ENCODE measurements at regions not wholly inside any gene's neighbourhood (a gene's known extent, or its start where the extent isn't known, plus 50 kb on each side); places are given as distances from the start of the nearest gene placed in this dataset.
A peak's percentile ranks its signal among the peaks of the same experiment; 100 is the strongest.

DNA sequence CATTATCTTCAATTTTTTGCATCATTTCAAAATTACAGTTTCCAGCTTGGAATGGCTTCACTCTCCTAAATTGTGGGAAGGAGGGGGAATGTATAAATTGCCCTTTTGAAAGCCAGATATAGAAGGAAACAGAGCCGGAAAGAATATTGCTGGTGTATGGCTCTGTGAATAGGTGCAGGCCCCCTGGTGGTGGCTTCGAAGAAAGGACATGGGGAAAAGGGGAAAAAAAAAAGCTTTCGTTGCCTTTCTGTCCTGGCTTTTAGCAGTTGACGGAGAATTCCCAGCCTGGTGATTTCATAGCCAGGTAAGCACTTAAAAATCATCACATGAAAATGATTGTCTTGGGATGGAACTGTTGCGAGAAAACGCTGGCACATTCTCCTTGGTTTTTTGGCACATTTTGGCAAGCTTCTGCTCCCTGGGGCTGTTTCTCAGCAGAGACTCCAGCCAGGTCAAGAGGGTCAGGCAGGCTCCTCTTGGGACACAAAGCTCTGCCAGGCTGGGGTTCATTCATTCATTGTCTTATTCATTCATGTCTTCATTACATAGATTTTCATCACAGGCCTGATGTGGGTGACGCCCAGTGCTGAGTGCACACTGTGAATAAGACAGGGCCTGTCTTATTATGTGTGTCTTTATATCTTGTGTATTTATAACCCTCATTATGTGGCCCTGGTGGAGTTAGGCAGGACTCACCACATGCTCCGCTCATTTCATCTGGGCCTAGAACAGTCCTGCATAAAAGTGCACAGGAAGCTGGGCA lies 300.0 kb upstream of the TPM1 start:
- peak; percentile 90 for DNase-seq (ENCODE audit: low read depth)

- DNase-seq (ENCODE audit: low read depth), result no peak
Measured at GRCh38 chr15:62745621-62746225, 296.8 kb upstream of the TPM1 start.

DNA sequence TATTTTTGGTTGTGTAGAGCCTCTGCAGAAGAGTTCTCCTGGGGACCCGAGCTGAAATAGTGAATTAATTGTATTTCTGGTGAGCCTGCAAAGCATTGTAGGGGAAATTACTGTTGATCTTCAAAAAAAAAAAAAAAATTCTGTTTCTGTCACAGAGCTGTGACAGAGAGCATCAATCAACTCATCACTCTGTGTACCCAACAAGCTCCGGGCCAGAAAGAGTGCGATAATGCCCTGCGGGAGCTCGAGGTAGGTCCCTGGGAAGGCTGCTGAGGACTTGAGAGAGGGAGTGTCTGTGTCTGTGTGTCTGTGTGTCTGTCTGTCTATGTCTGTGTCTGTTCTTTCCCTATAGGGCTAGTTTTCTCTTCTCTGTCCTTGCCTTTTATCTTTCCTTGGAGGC lies 294.4 kb upstream of the TPM1 start:
- no peak for DNase-seq (ENCODE audit: low read depth)

DNA sequence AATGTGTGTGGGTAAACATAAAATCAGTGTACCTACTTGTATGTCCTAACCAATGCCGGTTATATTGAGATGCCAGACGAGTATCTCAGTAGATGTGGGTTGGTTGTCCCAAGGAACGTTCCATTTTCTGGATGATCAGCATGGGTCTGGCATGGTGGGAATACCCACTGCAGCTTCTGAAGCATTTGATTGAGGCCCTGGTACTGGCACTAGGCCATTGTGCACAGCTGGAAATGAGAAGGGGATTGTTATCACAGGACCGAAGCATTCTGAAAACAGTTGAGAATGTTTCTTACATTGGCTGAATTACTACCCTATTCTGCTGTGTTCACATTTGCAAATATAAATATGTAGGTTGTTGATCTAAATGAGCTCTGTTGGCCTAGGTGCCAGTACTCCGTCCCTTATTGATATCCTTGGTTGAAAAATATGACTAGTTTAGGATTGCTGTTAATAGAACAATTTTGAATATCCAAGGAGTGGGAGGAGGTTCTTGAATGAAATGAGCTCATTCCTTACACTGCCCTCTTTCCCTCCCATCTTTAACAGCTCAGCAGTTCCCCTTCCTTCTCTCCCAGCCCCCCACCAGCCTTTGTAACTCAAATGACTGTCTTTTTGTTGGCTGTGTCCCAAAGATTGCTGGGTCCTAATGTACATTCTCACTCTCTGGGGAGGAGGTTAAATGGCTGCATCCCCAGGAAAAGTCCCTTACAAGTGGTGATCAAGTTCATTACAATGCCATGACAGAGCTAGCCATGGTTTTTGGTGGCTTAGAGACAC lies 293.3 kb upstream of the TPM1 start:
- no peak for DNase-seq (ENCODE audit: low read depth)

GRCh38 chr15:62750471-62750870 lies 292.1 kb upstream of the TPM1 start:
- DNase-seq (ENCODE audit: low read depth), result no peak

DNA sequence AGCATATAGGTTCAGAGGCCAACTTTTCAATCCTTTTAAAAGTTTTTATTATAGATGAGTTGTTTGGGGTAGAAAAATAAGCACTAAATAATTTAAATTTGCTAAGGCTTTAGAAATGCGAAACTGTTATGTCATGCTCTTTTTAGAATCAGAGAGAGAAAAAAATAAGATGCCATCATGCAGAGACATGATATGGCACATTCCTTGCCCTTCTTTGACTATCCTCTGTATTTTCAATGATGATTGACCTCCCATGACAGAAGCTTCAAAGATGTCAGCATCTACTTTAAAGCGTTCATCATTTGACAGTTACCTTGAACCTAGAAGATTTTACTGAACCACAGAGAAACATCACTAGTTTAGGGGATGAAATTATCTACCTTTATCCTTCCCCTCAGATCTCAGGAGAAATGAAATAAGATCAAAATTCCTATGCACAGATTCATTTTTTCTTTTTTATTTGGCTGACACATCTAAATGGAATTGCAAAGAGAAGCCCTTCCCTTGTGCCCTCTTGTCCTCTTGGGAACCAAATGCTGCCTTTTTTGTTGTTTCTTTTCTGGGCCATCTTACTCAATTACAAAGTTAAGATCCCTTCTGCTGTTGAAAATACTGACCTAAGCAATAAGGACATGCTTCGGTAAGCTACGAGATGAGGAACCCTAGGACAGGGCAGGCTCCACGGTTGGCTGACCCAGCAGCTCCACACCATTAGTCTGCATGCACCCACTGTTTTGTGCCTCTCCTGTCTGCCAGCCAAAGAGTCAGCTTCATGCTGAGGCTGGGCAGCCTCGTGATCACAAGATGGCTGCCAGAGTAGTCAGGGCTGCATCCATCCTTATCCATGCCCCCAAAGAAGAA lies 289.7 kb upstream of the TPM1 start:
- DNase-seq (ENCODE audit: low read depth), result peak; percentile 55

DNA sequence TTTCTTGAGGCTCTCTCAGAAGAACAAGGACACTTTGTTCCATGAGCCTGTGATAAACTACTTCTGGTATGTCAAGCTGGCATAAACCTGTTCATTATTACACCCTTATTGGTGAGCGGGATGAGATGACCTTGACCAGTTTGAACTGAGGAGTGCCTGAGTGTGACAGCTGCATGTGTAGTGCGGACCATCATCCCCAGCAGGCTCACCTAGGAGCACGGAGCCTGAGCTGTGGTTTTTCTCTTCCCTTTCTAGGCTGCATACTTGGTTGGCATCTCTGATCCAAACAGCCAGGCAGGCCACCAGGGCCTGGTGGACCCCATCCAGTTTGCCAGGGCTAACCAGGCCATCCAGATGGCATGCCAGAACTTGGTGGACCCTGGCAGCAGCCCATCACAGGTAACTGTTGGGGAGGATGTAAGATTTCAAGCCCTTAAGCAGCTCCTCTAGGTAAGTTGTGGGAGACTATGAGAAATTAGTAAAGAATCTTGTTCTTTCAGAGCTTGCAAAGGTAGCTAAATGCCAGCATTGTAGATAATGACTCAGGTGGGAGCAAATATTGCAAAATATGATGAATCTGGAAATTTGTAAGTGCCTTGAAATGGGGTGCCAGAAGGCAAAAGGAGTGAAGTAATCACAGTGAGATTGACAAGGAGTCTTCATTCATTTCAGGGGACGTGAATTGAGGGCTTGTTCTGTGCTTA lies 288.9 kb upstream of the TPM1 start:
- DNase-seq (ENCODE audit: low read depth), result no peak

- no peak for DNase-seq (ENCODE audit: low read depth)
Measured at GRCh38 chr15:62756326-62756994, 286.1 kb upstream of the TPM1 start.

DNA sequence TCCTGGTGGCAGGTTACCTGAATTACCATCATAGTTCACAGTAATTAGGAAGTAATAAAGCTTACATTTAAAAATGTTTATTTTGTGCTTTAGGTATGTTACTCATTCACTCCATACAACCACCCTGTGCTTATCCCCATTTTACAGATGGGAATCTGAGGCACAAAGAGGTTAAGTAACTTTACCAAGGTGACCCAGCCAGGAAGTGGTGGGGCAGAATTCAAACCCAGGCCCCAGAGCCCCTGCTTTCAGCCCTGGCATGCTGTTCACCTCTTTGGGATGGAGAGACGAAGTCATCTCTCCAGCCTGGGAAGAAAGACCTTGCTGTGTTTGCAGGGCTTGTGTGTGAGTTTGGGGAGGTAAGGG lies 285.6 kb upstream of the TPM1 start:
- DNase-seq (ENCODE audit: low read depth), result no peak

- DNase-seq (ENCODE audit: low read depth), result no peak
Measured at GRCh38 chr15:62757535-62757934, 285.0 kb upstream of the TPM1 start.

DNA sequence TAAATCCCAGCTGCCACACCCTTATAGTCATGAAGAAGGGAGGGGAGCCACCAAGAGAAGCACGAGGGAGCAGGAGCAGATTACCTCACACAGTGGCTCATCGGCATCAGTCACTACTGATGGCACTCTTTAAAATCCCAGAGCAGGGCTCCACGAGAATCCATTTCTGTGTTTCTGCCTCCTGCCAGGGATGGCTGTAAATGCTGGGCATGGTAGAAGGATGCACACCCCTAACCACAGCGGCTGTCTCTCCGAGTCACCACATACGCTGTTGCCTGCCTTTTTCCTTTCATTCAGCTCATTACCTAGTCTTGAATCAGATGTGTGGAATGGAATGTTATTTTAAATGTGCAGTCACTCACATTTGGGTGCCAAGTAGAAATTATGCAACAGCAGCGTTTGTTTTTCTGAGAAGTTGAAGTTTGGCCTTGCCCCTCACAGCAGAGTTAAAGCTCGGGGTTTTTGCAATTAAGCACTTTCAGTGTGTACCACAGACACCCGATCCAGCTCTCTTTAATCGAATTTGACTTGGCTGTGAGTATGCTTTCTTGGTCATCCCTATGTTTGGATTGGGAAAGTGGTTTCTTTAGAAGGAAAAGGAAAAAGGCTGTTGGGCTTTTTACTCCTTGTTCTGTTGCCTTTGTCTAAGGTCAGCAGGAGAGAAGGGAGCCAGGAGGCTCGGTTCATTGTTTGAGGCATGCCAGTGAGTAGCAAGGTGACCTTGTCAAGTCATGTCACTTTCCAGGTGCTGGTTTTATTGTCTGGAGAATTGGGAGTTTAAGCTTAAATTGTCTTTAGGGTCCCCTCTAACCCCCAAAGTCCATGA lies 284.2 kb upstream of the TPM1 start:
- peak; percentile 87 for DNase-seq (ENCODE audit: low read depth)

DNA sequence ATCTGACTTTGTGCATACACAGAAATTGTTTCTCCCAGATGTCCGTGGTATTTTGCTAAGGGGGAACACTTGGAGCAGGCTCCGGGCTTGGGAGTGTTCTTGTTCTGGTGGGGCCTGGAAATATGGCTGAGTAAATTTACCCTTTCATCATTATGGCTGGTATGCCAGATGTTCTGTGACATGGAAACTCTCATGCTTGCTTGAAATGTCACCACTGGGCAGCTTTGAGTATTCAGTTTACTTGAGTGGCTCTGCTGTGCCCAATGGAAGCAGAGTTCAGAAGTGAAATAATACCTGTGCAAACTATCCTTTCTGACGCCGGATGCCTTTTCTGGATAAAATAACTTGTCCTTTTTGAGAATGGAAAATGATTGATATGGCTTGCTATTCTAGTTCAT lies 283.6 kb upstream of the TPM1 start:
- DNase-seq (ENCODE audit: low read depth), result no peak

DNA sequence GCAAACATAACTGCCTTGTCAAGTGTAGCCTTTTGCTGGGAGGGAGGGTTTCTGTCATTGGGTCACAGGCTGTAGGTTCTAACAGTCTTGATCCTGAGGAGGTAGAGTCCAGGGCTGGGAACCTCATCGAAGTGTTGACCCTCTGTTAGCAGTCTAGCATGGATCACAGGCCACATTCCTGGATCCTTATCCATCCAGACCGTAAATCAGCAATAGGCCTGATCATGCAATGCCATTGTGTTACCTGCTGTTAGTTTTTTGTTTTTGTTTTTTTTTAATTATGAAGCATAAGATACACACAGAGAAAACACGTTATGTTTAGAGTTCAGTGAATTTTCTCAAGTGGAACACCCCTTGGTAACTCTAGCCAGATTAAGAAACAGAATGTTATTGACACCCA lies 282.0 kb upstream of the TPM1 start:
- DNase-seq (ENCODE audit: low read depth), result no peak

DNA sequence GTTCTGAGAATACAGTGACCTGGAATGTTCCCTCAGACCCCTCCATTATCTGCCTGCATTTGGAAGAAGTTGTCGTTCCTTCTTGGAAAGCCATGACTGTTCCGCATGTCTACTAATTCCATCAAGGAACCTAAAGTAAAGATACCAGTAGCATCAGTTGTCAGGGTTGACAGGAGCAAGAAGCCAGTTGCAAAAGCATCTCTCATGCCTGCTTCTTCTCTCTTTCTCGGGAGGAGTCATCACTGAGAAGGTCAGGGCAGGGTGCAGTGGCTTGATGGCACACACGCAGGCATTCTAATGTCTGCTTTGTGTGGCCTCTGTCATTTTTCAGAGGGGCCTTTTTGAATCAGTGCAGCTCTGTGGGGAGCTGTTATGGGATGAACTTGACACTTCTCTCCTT lies 276.6 kb upstream of the TPM1 start:
- no peak for DNase-seq (ENCODE audit: low read depth)

DNA sequence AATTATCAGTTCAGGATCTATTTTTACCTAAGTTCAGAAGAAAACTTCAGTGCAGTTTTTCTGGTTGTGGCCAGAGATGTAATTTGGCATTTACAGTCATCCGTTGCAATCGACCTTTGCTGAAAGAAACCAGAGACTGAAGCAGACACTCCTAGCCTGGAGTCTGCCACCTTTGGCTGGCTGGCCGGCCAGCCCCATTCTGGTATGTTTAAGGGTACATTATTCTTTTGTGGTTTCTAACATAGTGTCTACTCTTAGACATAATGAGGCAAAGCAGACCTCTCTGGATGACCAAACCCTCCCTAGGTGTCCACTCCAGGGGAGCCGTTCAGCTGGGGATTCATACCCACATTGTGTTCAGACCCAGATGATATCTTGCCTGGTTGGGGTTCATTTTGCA lies 275.9 kb upstream of the TPM1 start:
- peak; percentile 27 for DNase-seq (ENCODE audit: low read depth)

GRCh38 chr15:62769604-62770003 lies 272.9 kb upstream of the TPM1 start:
- DNase-seq (ENCODE audit: low read depth), result peak; percentile 94

GRCh38 chr15:62770111-62770660 lies 272.4 kb upstream of the TPM1 start:
- DNase-seq (ENCODE audit: low read depth), result no peak

DNA sequence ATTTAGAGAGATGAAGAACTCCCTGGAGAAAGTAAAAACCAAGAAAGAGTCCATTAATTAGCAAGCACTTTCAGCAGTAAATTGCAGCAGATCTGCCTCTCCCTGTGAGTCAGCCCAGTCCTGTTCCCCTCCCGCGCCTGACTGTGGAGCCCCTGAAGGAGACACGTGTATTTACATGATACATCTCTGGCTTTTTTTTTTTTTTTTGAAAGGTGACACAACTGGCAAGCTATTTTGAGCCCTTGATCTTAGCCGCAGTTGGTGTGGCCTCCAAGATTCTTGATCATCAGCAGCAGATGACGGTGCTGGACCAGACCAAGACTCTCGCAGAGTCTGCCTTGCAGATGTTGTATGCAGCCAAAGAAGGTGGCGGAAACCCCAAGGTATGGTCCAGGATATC lies 271.8 kb upstream of the TPM1 start:
- DNase-seq (ENCODE audit: low read depth), result peak; percentile 96

- DNase-seq (ENCODE audit: low read depth), result no peak
Measured at GRCh38 chr15:62771234-62771633, 271.3 kb upstream of the TPM1 start.

All from M059J (cell line).